Activated naive CD4-positive, alpha-beta T cell (primary cell): ENCODE measurements at regions not wholly inside any gene's neighbourhood (a gene's known extent, or its start where the extent isn't known, plus 50 kb on each side); places are given as distances from the start of the nearest gene placed in this dataset.

ENCODE experiments used
- DNase-seq, 4 experiments: peaks; one replicate each; lab custom pipeline; 2025; lab: John Stamatoyannopoulos, UW

DNA sequence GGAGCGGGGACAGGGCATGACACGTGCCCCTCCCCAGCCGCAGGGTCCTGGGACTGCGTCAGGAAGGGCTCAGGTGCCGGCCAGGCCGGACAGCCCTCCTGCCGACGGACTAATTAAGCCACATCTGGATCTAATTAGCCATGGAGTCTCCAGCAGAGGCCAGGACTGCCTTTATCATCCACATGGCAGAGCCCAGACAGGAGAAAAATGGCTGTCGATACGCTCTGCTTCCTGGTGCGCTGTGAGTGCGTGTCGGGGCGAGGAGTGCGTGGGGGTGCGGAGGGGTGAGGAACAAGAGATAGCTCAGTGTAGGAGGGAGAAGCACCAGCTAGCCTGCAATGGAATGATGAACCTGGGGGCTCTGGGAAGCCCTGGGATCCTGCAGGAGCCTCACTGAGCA is 218.8 kb downstream of the IRF8 start:
- no peak for DNase-seq

DNA sequence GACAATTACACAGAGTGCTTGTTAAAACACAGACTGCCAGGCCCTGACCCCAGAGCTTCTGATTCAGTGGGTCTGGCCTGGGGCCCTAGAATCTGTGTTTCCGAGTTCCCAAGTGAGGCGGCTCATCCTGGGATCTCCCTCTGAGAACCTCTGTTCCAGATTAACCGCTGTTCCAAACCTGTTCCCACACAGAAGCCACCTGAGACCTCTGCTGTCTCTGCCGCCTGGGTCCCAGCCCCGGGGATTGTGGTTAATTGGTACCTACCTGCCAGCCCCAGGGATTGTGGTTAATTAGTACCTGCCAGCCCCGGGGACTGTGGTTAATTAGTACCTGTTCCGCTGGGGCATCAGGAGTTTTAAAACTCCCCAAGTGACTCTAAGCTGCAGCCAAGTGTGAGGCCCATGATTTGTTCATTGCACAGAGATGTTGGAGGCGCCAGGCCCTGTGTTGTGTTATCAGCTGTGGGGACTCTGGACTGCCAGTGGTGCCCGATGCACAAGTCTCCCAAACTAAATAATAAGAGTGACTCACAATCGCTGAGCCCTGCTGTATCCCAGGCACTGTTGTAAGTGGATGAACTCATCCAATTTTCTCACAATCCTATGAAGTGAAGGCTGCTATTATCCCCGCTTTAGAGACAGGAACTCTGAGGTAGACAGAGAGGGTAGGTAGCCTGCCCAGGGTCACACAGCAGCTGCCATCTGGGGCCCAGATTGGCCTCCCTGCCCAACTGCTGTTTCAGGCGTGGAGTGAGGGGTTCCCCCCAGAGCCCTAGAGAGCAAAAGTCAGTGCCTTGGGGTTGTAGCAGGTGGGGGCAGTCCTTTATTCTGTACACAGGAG is 219.7 kb downstream of the IRF8 start:
- no peak for DNase-seq

DNA sequence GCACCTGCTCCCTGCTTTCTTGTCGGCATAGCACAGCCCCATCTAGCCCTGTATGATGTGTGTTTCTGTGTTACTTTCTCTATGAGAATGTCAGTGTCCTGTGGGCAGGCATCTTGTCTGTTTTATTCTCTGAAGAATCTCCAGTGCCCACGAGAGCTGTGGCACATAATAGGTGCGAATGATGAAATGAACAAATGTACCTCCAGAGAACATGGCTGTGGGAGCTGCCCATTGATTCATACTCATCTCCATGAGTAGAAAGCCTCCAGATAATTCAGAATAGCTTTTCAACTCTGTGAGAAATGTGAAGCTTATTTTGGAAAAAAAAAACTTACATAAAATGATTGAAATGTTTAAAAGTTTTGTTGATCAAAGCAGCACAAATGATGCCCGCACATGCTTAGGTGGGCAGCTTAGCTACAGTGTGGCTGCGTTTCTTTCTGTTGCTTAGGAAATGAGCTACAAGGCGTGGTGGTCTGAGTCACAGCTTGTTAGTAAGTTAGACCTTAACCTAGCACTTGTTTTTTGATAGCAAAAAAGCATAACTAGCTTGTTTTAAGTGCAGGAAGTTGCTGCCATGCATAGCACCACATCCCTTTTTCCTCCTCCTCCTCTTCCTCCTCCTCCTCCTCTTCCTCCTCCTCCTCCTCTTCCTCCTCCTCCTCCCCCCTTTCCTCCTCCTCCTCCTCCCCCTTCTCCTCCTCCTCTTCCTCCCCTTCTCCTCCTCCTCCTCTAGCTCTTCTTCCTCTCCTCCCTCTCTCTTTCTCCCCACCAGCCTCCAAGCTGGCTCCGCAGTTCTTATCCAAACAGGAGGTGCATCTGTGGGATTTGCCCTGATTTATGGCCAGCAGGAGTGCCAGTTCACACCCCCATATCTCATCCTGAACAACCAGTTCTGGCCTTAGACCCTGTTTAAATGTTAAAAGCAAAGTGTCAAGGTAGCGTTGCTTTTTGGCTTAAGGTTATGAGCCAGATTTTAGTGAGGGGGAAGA is 221.5 kb downstream of the IRF8 start:
- no peak for DNase-seq

DNA sequence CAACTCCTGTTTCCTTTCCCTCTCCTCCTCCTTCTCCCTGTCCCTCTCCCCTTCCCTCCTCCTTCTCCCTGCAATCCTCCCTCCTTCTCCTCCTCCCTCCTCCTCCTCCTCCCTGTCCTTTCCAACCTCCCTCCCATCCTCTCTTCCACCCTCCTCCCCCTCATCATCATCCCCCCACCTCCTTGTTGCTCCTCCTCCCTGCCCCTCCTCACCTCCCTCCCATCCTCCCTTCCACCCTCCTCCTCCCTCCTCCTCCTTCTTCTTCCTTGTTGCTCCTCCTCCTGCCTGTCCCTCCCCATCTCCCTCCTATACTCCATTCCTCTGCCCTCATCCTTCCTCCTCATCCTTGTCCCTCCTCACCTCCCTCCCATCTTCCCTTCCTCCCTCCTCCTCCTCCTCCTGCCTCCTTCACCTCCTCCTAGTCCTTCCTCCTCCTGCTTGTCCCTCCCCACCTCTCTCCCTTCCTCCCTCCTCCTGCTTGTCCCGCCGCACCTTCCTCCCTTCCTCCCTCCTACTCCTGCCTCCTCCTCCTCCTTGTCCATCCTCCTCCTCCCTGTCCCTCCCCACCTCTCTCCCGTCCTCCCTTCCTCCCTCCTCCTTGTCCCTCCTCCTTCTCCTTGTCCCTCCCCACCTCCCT is 222.5 kb downstream of the IRF8 start:
- DNase-seq: no peak

DNA sequence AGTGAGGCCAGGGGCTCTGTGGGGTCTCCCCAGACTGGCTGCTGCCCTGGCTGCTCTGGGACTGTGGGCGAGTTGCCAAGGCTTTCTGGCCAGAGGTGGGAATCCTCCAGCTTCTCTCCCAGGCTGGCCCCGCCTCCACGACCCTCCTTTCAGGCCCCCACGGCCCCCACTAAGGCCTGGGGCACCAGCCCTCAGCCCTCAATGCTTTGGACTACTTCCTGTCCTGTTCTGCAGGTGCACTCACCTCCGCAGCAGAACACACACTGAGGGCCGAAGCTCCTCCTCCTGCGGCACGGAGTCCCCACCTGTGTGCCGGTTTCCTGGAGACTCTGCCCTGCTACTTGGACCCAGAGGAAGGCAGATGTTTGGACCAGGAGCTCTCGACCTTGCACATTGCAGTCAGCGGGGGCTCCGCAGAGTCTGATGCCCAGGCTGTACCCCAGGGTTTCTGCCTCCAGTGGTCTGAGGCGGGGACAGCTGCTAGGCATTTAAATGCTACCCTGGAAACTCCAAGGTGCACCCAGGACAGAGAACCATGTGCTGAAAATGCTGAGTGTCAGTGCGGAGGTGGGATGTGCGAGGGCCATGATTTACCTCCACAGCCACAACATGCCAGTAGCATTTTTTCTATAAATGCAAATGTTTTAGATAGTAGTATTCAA is 223.8 kb downstream of the IRF8 start:
- DNase-seq: no peak

DNA sequence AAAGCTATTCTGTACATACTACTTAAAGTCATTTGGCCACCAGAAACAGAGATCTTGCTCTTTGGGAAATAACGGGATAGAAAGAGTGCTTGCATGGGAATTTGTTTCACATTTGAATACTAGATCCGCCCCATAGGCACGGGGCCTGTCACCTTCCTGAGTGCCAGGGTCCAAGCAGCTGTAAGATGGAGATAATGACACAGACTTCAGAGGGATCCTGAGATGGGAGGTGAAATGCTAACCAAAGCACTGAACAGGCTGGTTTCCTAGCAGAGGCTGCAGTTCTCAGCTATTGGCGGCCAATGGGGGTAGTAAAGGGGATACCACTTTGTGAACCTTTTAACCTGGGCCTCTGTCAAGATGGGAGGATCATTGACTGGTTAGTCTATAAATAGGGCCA is 225.4 kb downstream of the IRF8 start:
- no peak for DNase-seq

DNA sequence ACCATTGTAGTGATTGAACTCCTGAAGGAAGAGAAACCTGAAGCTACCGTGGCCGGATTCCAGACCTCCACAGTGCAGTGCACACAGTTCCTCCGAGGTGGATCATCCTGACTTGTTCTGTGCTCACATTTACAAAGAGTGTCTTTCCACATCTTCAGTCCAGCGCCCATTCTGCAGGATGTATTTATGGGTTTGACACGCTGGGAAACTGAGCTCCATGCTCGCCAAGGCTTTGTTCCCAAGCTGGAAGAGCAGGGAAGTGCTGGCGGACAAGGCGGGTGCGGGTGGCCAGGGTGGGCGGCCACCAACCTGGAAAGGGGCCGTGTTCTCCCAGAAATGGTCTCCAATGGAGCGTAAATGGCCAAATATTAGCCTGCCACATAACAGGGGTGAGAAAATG is 227.9 kb downstream of the IRF8 start:
- no peak for DNase-seq

DNA sequence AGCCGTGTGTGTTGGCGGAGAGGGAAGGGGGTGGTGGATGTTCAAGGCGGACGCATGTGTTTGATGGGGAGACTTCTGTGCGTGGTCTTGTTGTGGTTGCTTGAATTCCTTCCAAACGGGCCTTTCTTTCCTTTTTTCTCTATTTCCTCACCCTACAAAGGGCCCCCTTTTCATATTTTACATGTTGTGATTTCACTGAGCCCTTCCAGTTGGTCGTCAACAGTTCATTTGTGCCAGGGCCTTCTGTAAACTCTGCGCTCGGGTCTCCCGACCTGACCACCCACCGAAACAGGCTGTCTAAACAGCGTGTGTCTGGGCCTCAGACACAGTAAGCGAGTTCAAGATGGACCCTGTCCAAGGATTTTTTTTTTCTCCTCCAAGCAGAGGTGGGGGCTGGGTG is 228.4 kb downstream of the IRF8 start:
- no peak for DNase-seq

DNA sequence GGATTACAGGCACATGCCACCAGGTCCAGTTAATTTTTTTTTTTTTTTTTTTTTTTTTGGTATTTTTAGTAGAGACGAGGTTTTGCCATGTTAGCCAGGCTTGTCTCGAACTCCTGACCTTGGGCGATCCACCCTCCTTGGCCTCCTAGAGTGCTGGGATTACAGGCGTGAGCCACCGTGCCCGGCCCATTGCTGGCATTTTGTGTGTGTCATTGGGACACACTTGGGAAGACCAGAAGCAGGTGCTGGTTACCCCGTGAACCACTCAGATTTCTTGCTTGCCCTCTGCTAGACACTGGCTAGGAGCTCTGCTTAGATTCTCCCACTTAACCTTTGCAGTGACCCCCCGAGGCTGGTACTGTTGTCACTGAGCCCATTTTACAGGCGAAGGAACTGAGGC is 229.3 kb downstream of the IRF8 start:
- no peak for DNase-seq

DNA sequence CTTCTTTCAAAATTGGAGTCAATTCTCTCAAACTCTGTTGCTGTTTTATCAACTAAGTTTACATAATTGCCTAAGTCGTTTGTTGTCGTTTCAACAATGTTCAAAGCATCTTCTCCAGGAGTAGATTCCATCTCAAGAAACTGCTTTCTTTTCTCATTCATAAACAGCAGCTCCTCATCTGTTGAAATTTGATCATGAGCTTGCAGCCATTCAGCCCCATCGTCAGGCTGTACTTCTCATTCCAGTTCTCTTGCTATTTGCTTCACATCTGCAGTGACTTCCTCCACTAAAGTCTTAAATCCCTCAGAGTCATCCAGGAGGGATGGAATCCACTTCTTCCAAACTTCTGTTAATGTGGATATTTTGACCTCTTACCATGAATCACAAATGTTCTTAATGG is 230.6 kb downstream of the IRF8 start:
- no peak for DNase-seq

DNA sequence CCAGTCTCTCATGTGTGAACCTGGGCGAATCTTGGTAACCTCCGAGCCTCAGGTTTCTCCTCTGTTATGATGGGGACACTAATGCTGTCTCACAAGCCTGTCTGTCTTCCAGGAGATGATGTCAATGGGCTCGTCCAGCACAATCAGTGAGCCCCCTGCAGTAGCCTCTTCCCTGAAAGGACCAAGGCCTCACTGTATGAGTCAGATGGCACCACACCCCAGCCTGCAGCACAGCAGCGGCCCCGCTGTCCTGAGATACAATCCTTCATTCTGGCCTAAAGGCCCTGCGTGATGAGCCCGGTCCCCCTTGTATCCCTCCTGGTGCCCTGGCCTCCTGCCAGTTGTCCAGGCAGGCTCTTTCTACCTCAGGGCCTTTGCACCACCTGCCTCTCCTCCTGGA is 234.4 kb downstream of the IRF8 start:
- DNase-seq: no peak

DNA sequence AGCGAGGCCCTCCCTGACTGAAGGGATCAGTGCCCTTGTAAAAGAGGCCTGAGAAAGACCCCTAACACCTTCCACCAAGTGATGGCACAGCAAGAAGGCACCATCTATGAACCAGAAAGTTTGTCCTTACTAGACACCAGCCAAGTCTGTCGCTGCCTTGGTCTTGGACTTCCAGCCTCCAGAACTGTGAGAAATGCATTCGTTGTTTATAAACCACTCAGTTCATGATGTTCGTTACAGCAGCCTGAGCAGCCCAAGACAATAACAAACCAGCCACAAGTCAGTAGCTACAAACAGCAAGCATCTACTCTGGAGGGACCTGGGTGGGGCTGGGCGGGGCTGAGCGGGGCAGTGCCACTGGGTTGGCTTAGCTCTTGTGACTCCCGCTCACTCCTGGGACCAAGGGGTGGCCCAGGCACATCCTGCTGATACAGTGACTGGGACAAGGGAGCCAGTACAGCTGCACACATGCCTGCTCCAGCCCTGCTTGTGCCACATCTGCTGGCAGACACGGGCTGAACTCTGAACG is 234.9 kb downstream of the IRF8 start:
- no peak for DNase-seq

DNA sequence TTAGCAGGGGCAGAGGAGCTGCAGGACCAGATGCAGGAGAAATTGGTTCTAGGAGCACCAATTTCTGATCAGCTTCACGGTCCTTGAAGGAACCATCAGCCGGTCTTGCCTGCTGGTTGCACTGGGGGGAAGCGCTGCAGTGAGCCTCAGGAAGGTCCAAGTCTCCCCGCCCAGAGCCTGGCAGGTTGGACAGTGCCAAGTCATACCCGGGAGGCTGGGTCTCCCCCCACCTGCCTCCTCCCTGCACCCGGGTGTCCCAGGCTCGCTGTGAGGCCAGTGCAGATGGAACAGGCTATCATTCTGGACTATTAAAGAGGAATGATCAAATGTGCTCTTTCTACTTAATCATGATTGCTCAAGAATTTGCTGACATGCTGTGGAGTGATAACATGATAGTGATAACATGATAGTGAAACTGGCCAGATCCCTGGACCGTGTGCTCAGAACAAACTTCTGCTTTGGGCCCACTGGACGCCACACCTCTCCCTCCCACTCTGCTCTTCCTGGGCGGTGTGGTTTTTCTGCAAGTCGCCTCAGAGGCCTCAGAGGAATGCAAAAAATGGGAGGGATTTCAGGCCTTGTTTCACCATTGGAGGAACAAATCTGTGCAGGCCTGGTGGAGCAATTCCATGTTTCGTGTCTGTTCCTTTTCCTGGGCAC is 236.0 kb downstream of the IRF8 start:
- DNase-seq: no peak

DNA sequence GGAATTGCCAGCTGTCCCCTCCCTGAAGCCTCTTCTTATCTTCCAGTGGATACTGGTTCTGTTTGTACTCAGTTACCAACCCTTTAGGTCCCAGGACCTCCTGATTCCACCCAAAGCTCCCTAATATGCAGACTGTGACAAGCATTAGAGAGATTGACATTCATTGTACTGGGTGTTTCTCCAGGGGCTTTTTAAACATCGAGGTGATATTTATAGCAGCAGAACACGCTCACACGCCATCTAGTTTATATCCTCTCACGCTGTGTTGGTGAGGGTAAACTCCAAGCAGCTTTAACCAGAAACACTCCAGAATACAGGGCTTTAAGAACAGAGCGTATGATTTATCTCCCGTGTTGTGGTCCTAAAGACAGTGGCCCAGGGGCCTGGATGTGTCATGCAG is 238.4 kb downstream of the IRF8 start:
- DNase-seq: no peak

DNA sequence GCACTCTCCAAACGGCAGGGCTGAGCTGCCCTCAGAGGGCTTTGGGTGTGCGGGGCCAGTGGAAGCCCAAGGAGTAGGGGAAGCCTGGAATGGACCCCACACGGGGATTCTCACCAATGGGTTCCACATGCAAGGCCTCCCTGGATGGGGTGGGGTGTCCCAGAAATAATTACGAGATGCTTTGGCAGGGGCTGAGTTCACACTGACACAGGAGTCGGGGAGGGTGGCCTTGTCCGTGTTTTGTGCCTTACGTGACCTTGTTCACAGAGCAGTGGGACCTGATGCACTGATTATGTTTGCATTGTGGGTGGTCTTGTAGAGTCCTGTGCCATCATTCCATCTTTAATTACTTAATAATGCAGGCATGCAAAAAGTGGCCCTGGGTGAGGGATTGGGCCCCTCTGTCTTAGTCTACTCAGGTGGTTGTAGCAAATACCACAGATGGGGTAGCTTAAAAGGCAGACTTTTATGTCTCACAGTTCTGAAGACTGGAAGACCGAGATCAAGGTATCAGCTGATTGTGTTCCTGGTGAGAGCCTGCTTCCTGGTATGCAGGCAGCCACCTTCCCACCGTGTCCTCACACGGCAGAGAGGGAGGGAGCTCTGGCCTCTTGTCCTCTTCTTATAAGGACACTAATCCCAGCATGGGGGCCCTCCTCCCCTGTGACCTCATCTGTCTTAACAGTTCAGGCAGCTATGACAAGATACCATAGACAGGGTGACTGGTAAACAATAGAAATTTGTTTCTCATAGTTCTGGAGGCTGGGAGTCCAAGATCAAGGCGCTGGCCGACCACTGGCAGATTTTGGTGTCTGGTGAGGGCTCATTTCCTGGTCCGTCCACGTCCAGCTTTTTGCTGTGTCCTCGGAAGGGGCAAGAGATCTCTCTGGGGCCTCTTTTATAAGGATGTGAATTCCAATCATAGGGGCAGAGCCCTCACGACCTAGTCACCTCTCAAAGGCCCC is 239.4 kb downstream of the IRF8 start:
- no peak for DNase-seq

DNA sequence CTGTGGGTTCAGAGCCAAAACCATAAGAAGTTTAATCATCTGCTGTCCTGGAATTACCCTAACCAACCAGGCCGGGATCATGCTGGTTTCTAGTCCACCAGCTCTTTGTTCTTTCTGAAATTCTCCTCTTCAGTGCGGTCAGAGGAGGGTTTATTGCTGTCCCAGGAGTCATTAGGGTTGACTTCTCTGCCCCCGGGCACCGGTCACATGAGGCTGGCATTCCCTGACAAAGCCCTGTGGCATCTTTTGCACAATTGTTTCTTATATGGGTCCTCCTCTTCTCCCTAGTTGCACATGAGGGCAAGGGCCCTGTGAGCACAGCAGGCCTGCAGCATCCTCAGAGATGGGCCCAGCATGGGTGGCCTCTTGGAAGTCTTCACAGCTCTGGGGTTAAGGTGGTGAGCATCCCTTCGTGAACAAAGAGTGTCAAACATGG is 243.9 kb downstream of the IRF8 start:
- no peak for DNase-seq

DNA sequence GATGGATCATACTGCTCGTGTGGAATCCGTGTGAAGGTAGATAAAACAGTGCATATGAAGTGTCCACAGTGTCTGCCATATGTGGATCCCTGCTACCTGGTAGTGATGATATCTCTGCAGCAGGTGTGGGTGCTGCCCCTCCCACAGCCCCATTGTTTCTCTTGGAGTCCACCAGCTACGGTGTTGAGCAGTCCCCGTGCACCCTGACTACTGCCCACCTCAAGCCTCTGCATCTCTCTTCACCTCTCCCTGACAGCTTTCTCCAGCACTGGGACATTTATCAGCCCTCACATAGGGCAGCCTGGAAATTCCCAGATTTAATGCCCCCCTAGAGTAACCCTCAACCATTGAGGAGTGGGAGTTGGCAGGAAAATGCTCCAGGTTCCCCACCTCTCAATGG is 244.7 kb downstream of the IRF8 start:
- DNase-seq: no peak

DNA sequence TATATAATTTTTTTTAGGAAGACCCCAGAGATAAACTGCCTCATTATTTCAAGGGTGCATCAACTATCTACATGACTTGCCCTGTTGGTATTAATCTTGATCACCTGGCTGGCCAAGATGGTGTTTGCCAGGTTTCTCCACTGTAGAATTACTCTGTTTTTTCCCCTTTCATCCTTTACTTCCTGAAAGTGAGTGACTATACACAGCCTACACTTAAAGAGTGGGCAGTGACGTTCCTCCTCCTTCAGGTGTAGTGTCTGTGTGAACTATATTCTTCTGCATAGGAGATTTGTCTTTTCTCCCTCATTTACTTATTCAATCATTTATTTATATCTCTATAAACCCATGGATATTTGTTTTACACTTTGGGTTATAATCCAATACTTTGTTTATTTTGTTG is 246.7 kb downstream of the IRF8 start:
- DNase-seq: no peak

DNA sequence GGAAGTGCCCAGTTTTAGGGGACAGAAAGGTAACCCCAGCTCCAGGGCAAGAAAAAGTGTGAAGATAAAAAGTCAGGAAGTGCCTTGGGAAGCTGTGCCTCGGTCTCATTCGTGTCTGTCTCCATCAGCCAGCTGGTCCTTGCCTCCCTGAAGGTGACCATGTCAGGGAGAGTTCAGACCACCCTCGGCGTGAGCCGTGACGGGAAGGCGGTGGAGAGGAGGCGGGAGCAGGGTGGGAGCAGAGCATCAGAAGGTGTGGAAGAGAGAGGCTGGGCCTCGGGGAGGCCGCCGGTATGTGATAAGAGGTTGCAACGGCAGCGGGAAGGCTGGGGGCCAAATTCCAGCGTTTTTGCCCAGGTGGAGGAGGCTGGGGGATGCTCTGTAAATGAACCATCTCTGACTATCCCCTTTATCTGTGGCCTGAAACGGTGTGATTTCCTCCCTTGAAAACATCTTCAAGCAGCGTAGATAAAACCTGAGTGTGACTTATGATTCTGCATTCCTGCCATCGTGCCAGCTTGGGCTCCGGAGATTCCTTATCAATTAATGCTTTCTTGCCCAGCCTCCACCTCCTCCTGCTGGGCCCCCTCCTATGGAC is 251.8 kb downstream of the IRF8 start:
- no peak for DNase-seq
